ENCODE measurements at regions not wholly inside any gene's neighbourhood (a gene's known extent, or its start where the extent isn't known, plus 50 kb on each side); places are given as distances from the start of the nearest gene placed in this dataset.

DNA sequence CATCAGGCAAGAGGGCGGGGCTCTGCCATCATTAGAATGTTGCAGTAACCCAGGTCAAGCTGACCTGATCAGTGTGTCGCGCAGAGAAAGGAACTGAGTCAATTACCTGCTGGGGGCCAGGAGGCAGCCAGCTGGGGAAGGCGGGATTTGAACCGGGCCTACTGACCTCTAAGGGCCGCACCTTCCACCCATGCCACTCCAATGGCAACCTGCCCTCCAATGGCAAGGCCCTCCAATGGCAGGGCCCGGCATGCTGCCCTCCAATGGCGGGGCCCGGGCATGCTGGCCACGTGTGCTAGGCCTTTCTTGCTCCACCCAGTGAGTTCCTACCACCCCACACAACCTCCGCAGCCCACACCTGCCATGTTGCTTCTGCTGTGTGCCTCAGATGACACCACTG lies 407.6 kb downstream of the CTTN start:
- TF ChIP-seq, protein P1, sequence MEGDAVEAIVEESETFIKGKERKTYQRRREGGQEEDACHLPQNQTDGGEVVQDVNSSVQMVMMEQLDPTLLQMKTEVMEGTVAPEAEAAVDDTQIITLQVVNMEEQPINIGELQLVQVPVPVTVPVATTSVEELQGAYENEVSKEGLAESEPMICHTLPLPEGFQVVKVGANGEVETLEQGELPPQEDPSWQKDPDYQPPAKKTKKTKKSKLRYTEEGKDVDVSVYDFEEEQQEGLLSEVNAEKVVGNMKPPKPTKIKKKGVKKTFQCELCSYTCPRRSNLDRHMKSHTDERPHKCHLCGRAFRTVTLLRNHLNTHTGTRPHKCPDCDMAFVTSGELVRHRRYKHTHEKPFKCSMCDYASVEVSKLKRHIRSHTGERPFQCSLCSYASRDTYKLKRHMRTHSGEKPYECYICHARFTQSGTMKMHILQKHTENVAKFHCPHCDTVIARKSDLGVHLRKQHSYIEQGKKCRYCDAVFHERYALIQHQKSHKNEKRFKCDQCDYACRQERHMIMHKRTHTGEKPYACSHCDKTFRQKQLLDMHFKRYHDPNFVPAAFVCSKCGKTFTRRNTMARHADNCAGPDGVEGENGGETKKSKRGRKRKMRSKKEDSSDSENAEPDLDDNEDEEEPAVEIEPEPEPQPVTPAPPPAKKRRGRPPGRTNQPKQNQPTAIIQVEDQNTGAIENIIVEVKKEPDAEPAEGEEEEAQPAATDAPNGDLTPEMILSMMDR (IDR thresholded peaks at IDR 0.05; ENCODE audit: insufficient read depth, low read depth, low read length): no peak
- no peak for TF ChIP-seq EZH2 (IDR thresholded peaks at IDR 0.05; ENCODE audit: insufficient read depth, low read length)
